Neural cell (in vitro differentiated cells): ENCODE measurements at regions not wholly inside any gene's neighbourhood (a gene's known extent, or its start where the extent isn't known, plus 50 kb on each side); places are given as distances from the start of the nearest gene placed in this dataset.

Source experiments
- CTCF ChIP-seq: fragments of 450-650 bp; IDR thresholded peaks from 2 replicates; pipeline ENCODE4 v1.5.1; 2014; ENCODE audit warnings: antibody characterized with exemption, mild to moderate bottlenecking, moderate library complexity; ENCODE audit not compliant: poor library complexity, severe bottlenecking
- POLR2AphosphoS5 ChIP-seq: IDR thresholded peaks from 2 replicates; pipeline ENCODE4 v1.6.1; 2012
- RAD21 ChIP-seq: fragments of 450-650 bp; conservative IDR thresholded peaks from 2 replicates; pipeline ENCODE4 v1.6.1; 2014; ENCODE audit warnings: antibody characterized with exemption, mild to moderate bottlenecking, moderate library complexity
- REST ChIP-seq: IDR thresholded peaks from 2 replicates; pipeline ENCODE4 v1.6.1; 2012; ENCODE audit warnings: borderline replicate concordance

- no peak for TF ChIP-seq CTCF
- TF ChIP-seq RAD21: no peak
- no peak for TF ChIP-seq POLR2AphosphoS5
- no peak for TF ChIP-seq REST
These were observed 59.0 kb upstream of the SALL1 start for GRCh38 chr16:51210087-51210486.
